A549 (cell line): ENCODE measurements at regions not wholly inside any gene's neighbourhood (a gene's known extent, or its start where the extent isn't known, plus 50 kb on each side); places are given as distances from the start of the nearest gene placed in this dataset.

Experiments
- ATAC-seq, 2 experiments: fragments of 200-7000 bp in 1 of 2; fragments of >200 bp in 1 of 2; cut with Nextera tagmentation in 1 of 2; cut with Tn5 transposase in 1 of 2; 3 replicates each; pipeline versions ENCODE4 v1.8.0 to v1.9.1; 2018 to 2020; ENCODE audit warnings: mild to moderate bottlenecking in 1 of 2, moderate library complexity in 1 of 2
- CTCF ChIA-PET: fragments of 300-600 bp; sonication (Branson Sonifier 250); formaldehyde crosslinking; extraction: SDS; loops from one replicate; lab custom pipeline; 2021; ENCODE audit warnings: antibody characterized with exemption, inconsistent platforms; lab: Yijun Ruan, JAX
- POLR2A ChIA-PET: fragments of 350-600 bp; formaldehyde crosslinking; extraction: SDS; loops from one replicate; lab custom pipeline; 2021; ENCODE audit warnings: antibody characterized with exemption, inconsistent platforms; lab: Yijun Ruan, JAX
- DNase-seq, 2 experiments: peaks; one replicate each; pipeline versions ENCODE4 v3.0.0 to v3.0.0-alpha.2; 2011 to 2016; ENCODE audit warnings: low read depth in 1 of 2, low spot score in 1 of 2
- FAIRE-seq: peaks from 2 replicates; lab custom pipeline; 2011; peaks lifted over from hg19 to GRCh38; lab: Jason Lieb, UNC
- H3K27ac ChIP-seq, 2 experiments: fragments of >200 bp; sonication (Bioruptor Twin); formaldehyde crosslinking; 3 replicates each; pipeline ENCODE4 v1.5.1; 2016 to 2017
- H3K4me1 ChIP-seq: fragments of >200 bp; sonication (Bioruptor Twin); formaldehyde crosslinking; 3 replicates; pipeline ENCODE4 v1.6.1; 2016
- H3K4me2 ChIP-seq: fragments of >200 bp; sonication (Bioruptor Twin); formaldehyde crosslinking; 3 replicates; pipeline ENCODE4 v1.6.1; 2016
- H3K4me3 ChIP-seq: fragments of >200 bp; sonication (Bioruptor Twin); formaldehyde crosslinking; 3 replicates; pipeline ENCODE4 v1.5.1; 2016
- H3K9me3 ChIP-seq: fragments of >200 bp; sonication (Bioruptor Twin); formaldehyde crosslinking; 3 replicates; pipeline ENCODE4 v1.6.1; 2016
- ATOH8 ChIP-seq: fragments of 250-450 bp; sonication (Bioruptor Pico); IDR thresholded peaks from 2 replicates; pipeline ENCODE4 v1.5.0; 2020; ENCODE audit warnings: low read depth, mild to moderate bottlenecking, moderate library complexity
- BHLHE40 ChIP-seq: IDR thresholded peaks from 2 replicates; pipeline ENCODE4 v1.6.1; 2012; ENCODE audit warnings: low read depth, low read length, inconsistent platforms
- CBX2 ChIP-seq: fragments of 200-600 bp; sonication (generic); IDR thresholded peaks from 2 replicates; pipeline ENCODE4 v1.6.1; 2016; ENCODE audit warnings: low read depth, mild to moderate bottlenecking, borderline replicate concordance
- CBX8 ChIP-seq: fragments of 200-600 bp; sonication (generic); IDR thresholded peaks from 2 replicates; pipeline ENCODE4 v1.6.1; 2016
- CHD2 ChIP-seq: fragments of 150-350 bp; IDR thresholded peaks from 2 replicates; pipeline ENCODE4 v1.6.1; 2014; ENCODE audit warnings: low read length; ENCODE audit not compliant: partially characterized antibody
- CHD4 ChIP-seq: fragments of 200-600 bp; sonication (generic); IDR thresholded peaks from 2 replicates; pipeline ENCODE4 v1.6.1; 2016; ENCODE audit warnings: antibody characterized with exemption, mild to moderate bottlenecking, borderline replicate concordance
- ELK1 ChIP-seq: fragments of 150-350 bp; IDR thresholded peaks from 2 replicates; pipeline ENCODE4 v1.6.1; 2014; ENCODE audit warnings: low read depth, mild to moderate bottlenecking, low read length
- EP300 ChIP-seq, 2 experiments: fragments of >200 bp; sonication (Bioruptor Twin); formaldehyde crosslinking; IDR thresholded peaks; 2 replicates in 1 of 2; 3 replicates in 1 of 2; pipeline ENCODE4 v1.6.1; 2016 to 2017
- ESRRA ChIP-seq: fragments of 150-350 bp; IDR thresholded peaks from 2 replicates; pipeline ENCODE4 v1.6.1; 2014; ENCODE audit warnings: mild to moderate bottlenecking, low read length, borderline replicate concordance
- FOSB ChIP-seq: fragments of 250-450 bp; sonication (Bioruptor Pico); IDR thresholded peaks from 2 replicates; pipeline ENCODE4 v1.5.0; 2020; ENCODE audit warnings: mild to moderate bottlenecking, moderate library complexity
- FOSL2 ChIP-seq, 2 experiments: fragments of 450-650 bp in 1 of 2; fragments of >200 bp in 1 of 2; sonication (Bioruptor Twin) in 1 of 2; formaldehyde crosslinking; IDR thresholded peaks; 2 replicates each; pipeline versions ENCODE4 v1.5.0 to v1.6.1; 2016 to 2020; ENCODE audit warnings: mild to moderate bottlenecking in 1 of 2, moderate library complexity in 1 of 2
- FOXS1 ChIP-seq: fragments of 250-450 bp; sonication (Bioruptor Pico); IDR thresholded peaks from 2 replicates; pipeline ENCODE4 v1.5.0; 2020; ENCODE audit warnings: mild to moderate bottlenecking, moderate library complexity
- HMGXB4 ChIP-seq: fragments of 250-450 bp; sonication (Bioruptor Pico); IDR thresholded peaks from 2 replicates; pipeline ENCODE4 v1.5.0; 2021; ENCODE audit warnings: mild to moderate bottlenecking, moderate library complexity, borderline replicate concordance
- HOXA7 ChIP-seq: fragments of 250-450 bp; sonication (Bioruptor Pico); IDR thresholded peaks from 2 replicates; pipeline ENCODE4 v1.5.0; 2020; ENCODE audit warnings: mild to moderate bottlenecking, moderate library complexity
- HOXB5 ChIP-seq: fragments of 250-450 bp; sonication (Bioruptor Pico); IDR thresholded peaks from 2 replicates; pipeline ENCODE4 v1.5.0; 2020; ENCODE audit warnings: mild to moderate bottlenecking, moderate library complexity
- JUN ChIP-seq, 2 experiments: fragments of >200 bp; sonication (Bioruptor Twin); formaldehyde crosslinking; IDR thresholded peaks; 2 replicates in 1 of 2; 3 replicates in 1 of 2; pipeline ENCODE4 v1.6.1; 2016 to 2017
- JUNB ChIP-seq: fragments of >200 bp; sonication (Bioruptor Twin); formaldehyde crosslinking; IDR thresholded peaks from 2 replicates; pipeline ENCODE4 v1.6.1; 2016
- MYC ChIP-seq: IDR thresholded peaks from 2 replicates; pipeline ENCODE4 v1.6.1; 2012; ENCODE audit warnings: mild to moderate bottlenecking, inconsistent platforms, low read length, improper control_type of control experiment, borderline replicate concordance
- NFE2L2 ChIP-seq: fragments of 150-350 bp; conservative IDR thresholded peaks from 2 replicates; pipeline ENCODE4 v1.6.1; 2014; ENCODE audit warnings: low read length
- NPAS2 ChIP-seq: fragments of 250-450 bp; sonication (Bioruptor Pico); IDR thresholded peaks from 2 replicates; pipeline ENCODE4 v1.8.0; 2022; ENCODE audit warnings: mild to moderate bottlenecking, moderate library complexity, borderline replicate concordance
- NR3C1 ChIP-seq: fragments of >200 bp; sonication (Bioruptor Twin); formaldehyde crosslinking; IDR thresholded peaks from 3 replicates; pipeline ENCODE4 v1.6.1; 2017
- PBX3 ChIP-seq: IDR thresholded peaks from 2 replicates; pipeline ENCODE4 v1.6.1; 2012
- POLR2A ChIP-seq: IDR thresholded peaks from 2 replicates; pipeline ENCODE4 v1.6.1; 2012; ENCODE audit warnings: mild to moderate bottlenecking, low read length
- POLR2AphosphoS2 ChIP-seq: conservative IDR thresholded peaks from 2 replicates; pipeline ENCODE4 v1.6.1; 2012; ENCODE audit warnings: low read length, improper control_type of control experiment, inconsistent platforms
- RAD21 ChIP-seq, 2 experiments: fragments of >200 bp in 1 of 2; sonication (Bioruptor Twin) in 1 of 2; formaldehyde crosslinking in 1 of 2; IDR thresholded peaks in 1 of 2; conservative IDR thresholded peaks in 1 of 2; 2 replicates in 1 of 2; 3 replicates in 1 of 2; pipeline ENCODE4 v1.6.1; 2012 to 2018; ENCODE audit warnings: inconsistent platforms in 1 of 2
- RARB ChIP-seq: fragments of 250-450 bp; sonication (Bioruptor Pico); IDR thresholded peaks from 2 replicates; pipeline ENCODE4 v1.8.0; 2021; ENCODE audit warnings: mild to moderate bottlenecking, moderate library complexity
- RCOR1 ChIP-seq: fragments of 150-350 bp; IDR thresholded peaks from 2 replicates; pipeline ENCODE4 v1.6.1; 2014; ENCODE audit warnings: antibody characterized with exemption, low read length, low read depth
- RNF2 ChIP-seq: fragments of 200-600 bp; sonication (generic); IDR thresholded peaks from 2 replicates; pipeline ENCODE4 v1.6.1; 2016; ENCODE audit warnings: low read depth, mild to moderate bottlenecking, antibody characterized with exemption, moderate library complexity, borderline replicate concordance
- SMC3 ChIP-seq: fragments of >200 bp; sonication (Bioruptor Twin); formaldehyde crosslinking; IDR thresholded peaks from 3 replicates; pipeline ENCODE4 v1.6.1; 2018; ENCODE audit warnings: inconsistent platforms
- TP53 ChIP-seq: fragments of 250-450 bp; sonication (Bioruptor Pico); IDR thresholded peaks from 2 replicates; pipeline ENCODE4 v1.5.0; 2021; ENCODE audit warnings: mild to moderate bottlenecking, moderate library complexity
- USF2 ChIP-seq: fragments of 450-650 bp; IDR thresholded peaks from 2 replicates; pipeline ENCODE4 v1.6.1; 2014; ENCODE audit warnings: antibody characterized with exemption
- WGBS: methylation state at CpG from one replicate; pipeline ENCODE4 v1.1.6; 2017; ENCODE audit errors: missing lambda C conversion rate; 5-methylcytosine and 5-hydroxymethylcytosine counted together

- no peak overlapping the region for H3K4me2 ChIP-seq
- CTCF ChIA-PET = interaction anchor here (1.2 to 1.6 kb wide), 2 partner anchors 12 to 28 kb away, joined by 3 to 4 read pairs; no protein-coding TSS in a partner anchor
- no peak for FAIRE-seq
Measured at GRCh38 chr3:110897046-110897445, 174.6 kb upstream of the NECTIN3 start.

GRCh38 chr3:110900576-110900975, 171.0 kb upstream of the NECTIN3 start:
- ATAC-seq = no peak
- no peak for DNase-seq
- FAIRE-seq = no peak
- TF ChIP-seq USF2 (no peak), PBX3 (no peak), ELK1 (no peak), FOSB (CRISPR knock-in tag) (no peak), MYC (no peak), HOXB5 (CRISPR knock-in tag) (no peak), RAD21 (conservative IDR thresholded peaks at IDR 0.05 in 1 of 2, IDR thresholded peaks at IDR 0.05 in 1 of 2) (no peak), NR3C1 (no peak), NFE2L2 (no peak), CBX2 (no peak), BHLHE40 (no peak), POLR2A (no peak), JUN (IDR thresholded peaks at IDR 0.05) (no peak), HOXA7 (CRISPR knock-in tag) (no peak)
- TF ChIP-seq, all 56 proteins: peak for 0
- Histone ChIP-seq H3K4me1 (no peaks in the 10 kb centered on the region), H3K27ac (no peak overlapping the region), H3K4me3 (no peak overlapping the region), H3K9me3 (no peaks in the 10 kb centered on the region), H3K4me2 (no peak overlapping the region)
- POLR2A ChIA-PET = no interaction called here
- CTCF ChIA-PET = no interaction called here

More at GRCh38 chr3:110897046-110897445, 174.6 kb upstream of the NECTIN3 start:
- no peaks in the 10 kb centered on the region for H3K9me3 ChIP-seq
- no peak for ATAC-seq
- 58% methylated on average over 2 of the region's 2 CpGs for WGBS
- H3K4me1 ChIP-seq = no peaks in the 10 kb centered on the region
- POLR2A ChIA-PET = no interaction called here
- no peak overlapping the region for H3K27ac ChIP-seq
- DNase-seq = no peak
- no peak for TF ChIP-seq RNF2
- no peak for TF ChIP-seq CHD4
- no peak for TF ChIP-seq CBX2
- no peak for TF ChIP-seq NFE2L2
- TF ChIP-seq PBX3 = no peak
- no peak for TF ChIP-seq ATOH8 (CRISPR knock-in tag)
- TF ChIP-seq HMGXB4 (CRISPR knock-in tag) = no peak
- TF ChIP-seq RARB = no peak
- TF ChIP-seq TP53 = no peak
- no peak for TF ChIP-seq NPAS2 (CRISPR knock-in tag)
- no peak for TF ChIP-seq SMC3
- TF ChIP-seq ESRRA = no peak
- TF ChIP-seq RCOR1 = no peak
- TF ChIP-seq CHD2 = no peak
- no peak for TF ChIP-seq CBX8
- TF ChIP-seq JUNB = no peak
- TF ChIP-seq FOXS1 = no peak
- TF ChIP-seq EP300 (IDR thresholded peaks at IDR 0.05) = no peak
- TF ChIP-seq FOSL2 (IDR thresholded peaks at IDR 0.05) = no peak
- no peak for TF ChIP-seq FOSL2 (CRISPR knock-in tag; IDR thresholded peaks at IDR 0.05)
- no peak for TF ChIP-seq POLR2AphosphoS2
- no peak overlapping the region for H3K4me3 ChIP-seq
